GM13977 (cell line): ENCODE measurements at regions not wholly inside any gene's neighbourhood (a gene's known extent, or its start where the extent isn't known, plus 50 kb on each side); places are given as distances from the start of the nearest gene placed in this dataset.

Experiments
- DNase-seq: peaks from one replicate; pipeline ENCODE4 v3.0.0; 2012; ENCODE audit warnings: low spot score
- in situ Hi-C: fragments of 300-500 bp; cut with MboI; formaldehyde crosslinking; loops from one replicate; pipeline ENCODE4 v1.12.0; 2022; ENCODE audit warnings: low sequenced_read_pairs, low pct_unique_long_range_greater_than_20kb, mixed read lengths, inconsistent platforms; ENCODE audit not compliant: unreplicated experiment
- TF ChIP-seq, protein P1 (sequence below): IDR thresholded peaks from 2 replicates; pipeline ENCODE4 v1.5.1; 2012; ENCODE audit warnings: mild to moderate bottlenecking, control low read depth; ENCODE audit not compliant: insufficient read depth; ENCODE audit errors: extremely low read depth, missing control alignments

DNA sequence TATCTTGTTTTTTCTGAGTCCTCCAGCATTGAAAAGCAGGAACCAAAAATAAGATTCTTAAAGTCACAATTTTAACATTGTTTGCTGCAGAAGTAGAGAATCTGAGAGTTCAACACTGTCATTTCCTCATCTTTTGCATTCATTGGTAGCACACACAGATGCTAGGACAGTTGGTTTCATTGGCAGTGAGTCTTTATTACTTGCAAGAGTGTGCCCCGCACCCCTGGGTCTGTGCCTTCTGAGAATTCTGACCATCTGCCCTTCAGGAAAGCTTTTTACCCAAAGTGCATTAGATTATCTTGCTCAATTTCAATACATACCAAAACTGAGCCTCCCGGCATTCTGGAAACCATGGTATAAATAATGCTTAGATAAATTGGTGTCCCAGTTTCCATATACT is 247.7 kb upstream of the SLITRK1 start:
- TF ChIP-seq, protein P1, sequence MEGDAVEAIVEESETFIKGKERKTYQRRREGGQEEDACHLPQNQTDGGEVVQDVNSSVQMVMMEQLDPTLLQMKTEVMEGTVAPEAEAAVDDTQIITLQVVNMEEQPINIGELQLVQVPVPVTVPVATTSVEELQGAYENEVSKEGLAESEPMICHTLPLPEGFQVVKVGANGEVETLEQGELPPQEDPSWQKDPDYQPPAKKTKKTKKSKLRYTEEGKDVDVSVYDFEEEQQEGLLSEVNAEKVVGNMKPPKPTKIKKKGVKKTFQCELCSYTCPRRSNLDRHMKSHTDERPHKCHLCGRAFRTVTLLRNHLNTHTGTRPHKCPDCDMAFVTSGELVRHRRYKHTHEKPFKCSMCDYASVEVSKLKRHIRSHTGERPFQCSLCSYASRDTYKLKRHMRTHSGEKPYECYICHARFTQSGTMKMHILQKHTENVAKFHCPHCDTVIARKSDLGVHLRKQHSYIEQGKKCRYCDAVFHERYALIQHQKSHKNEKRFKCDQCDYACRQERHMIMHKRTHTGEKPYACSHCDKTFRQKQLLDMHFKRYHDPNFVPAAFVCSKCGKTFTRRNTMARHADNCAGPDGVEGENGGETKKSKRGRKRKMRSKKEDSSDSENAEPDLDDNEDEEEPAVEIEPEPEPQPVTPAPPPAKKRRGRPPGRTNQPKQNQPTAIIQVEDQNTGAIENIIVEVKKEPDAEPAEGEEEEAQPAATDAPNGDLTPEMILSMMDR, result no peak
- in situ Hi-C loops, result no loop called here
- no peak for DNase-seq

DNA sequence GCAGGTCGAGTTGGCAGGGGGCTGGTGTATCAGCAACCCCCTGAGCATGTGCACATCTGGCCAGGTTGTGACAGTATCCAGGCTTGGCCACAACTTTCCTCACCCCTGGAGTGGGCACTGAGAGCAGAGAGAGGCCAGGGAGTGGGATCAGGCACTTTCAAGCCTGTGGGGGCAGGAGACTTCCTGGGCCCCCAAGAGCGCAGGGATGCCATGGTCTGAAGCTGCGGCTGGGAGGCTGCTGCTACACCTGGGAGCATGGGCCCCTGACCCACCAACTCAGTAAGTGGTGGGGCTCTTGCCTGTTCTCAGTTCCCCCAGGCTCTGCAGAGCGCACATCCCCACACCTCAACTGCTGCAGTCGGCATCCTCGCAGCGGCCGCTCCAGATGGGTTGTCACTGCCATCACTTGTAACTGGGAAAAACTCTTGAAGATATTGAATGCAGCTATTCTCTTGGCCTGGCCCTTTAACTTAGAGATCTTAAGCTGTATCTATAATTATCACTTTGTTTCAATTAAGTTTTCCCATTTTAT is 245.4 kb upstream of the SLITRK1 start:
- in situ Hi-C loops, result no loop called here
- TF ChIP-seq, protein P1, result no peak
- no peak for DNase-seq

DNA sequence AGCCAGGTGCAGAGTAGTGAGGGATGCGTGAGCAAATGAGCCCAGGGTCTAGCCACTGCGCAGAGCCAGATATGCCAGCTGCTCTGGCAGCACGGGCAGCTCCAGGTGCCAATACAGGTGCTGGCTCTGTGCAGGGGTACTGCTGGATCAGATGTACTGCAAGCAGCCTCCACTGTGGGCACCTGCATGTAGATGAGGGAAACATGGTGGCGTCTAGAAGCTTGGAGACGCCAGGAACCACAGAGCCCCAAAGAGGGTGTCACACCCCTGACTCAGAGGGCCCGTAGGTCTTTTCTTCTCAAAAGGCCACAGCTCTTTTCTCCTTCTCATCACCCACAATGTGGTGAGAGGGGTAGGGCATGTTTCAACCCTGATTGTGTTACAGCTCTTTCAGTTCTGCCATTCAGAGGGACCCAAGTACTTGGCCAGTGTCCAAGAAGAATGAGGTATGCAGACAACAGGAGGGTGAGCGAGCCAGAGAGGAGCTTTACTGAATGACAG is 244.4 kb upstream of the SLITRK1 start:
- in situ Hi-C loops, result no loop called here
- DNase-seq, result no peak
- TF ChIP-seq, protein P1, result no peak

DNA sequence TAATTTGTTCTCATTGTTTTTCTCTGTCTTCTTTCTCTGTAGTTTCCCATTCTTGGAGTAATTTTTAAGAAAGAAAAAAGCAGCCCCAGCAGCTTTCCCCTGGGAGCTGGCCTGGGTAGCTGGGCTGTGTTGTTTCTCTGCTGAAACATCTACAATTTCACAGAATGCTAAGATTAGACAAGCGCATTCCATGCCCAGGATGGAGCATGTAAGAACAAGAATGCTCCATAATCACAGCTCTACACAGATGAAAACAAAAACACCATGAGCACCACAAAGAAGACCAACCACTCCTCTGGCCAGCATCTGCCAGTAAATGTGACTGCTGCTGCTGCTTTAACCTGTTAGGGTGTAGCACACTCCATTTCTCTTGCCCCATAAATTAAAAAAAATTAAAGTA is 239.2 kb upstream of the SLITRK1 start:
- no peak for DNase-seq
- in situ Hi-C loops, result no loop called here
- TF ChIP-seq, protein P1, result no peak

DNA sequence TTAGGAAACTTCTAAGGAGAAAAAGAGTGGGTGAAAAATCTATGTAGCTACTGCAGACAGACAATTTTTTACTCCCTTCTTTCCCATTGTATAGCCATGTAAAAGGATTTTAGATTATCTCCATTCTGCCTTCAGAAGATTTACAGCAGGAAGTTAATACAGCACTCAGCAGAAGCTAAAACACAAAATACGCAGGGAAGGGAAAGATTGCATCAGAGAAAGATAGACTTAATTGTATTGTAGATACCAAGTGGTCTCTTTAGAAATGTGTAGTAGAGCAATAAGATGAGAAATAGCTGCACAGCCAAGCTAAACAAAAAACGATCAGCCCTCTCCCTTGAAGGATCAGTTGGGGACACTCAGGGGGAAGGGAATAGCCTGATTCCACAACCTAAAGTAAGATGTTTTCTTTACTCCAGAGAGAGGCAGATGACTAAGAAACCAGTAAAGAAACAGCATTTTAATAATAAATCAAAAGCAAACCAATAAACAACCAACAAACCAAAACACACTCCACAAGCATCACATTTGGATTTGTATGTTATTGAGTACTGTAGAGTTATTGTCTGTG is 236.7 kb upstream of the SLITRK1 start:
- in situ Hi-C loops, result no loop called here
- TF ChIP-seq, protein P1, result no peak
- no peak for DNase-seq

DNA sequence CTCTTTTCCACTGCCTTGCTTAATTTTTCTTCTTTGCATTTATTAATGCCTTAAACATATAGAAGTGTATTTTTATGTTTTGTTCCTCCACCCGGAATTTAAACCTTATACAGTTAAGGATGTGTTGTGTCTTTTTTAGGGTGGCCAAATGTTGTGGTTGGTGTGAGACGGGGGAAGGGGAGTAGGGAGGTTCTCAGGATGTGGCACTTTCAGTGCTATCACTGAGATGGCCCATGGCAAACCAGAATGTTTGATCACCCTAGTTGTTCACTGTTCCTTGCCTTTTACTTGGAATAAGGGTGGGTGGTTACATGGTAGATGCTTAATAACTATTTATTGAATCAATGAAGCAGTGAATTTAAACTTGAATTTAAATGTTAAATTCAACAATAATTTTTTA is 216.0 kb upstream of the SLITRK1 start:
- DNase-seq, result no peak
- TF ChIP-seq, protein P1, result no peak
- in situ Hi-C loops, result no loop called here

DNA sequence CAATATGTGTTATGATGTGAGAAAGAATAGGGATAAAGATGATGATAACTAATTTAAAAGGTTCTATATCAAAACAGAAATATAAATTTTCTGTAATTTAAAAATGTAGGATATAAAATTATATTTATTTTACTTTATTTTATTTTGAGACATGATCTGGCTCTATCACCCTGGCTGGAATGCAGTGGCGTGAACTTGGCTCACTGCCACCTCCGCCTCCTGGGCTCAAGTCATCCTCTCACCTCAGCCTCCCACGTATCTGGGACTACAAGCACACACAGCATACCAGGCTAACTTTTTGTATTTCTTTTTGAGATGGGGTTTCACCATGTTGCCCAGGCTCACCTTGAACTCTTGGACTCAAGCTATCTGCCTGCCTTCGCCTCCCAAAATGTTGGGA is 214.9 kb upstream of the SLITRK1 start:
- TF ChIP-seq, protein P1, result no peak
- in situ Hi-C loops, result no loop called here
- DNase-seq, result no peak
